H9 (cell line): ENCODE measurements at regions not wholly inside any gene's neighbourhood (a gene's known extent, or its start where the extent isn't known, plus 50 kb on each side); places are given as distances from the start of the nearest gene placed in this dataset.

ENCODE experiments used
- DNase-seq: peaks from one replicate; pipeline ENCODE4 v3.0.0-alpha.2; 2017
- H2AFZ ChIP-seq: one replicate; pipeline ENCODE4 v1.6.1; 2013; ENCODE audit warnings: mild to moderate bottlenecking, low read length, control low read depth, moderate library complexity
- H2AK5ac ChIP-seq: 2 replicates; pipeline ENCODE4 v1.6.1; 2013; ENCODE audit warnings: low read length, control low read depth, mixed read lengths; ENCODE audit not compliant: insufficient read length
- H2BK120ac ChIP-seq: one replicate; pipeline ENCODE4 v1.6.1; 2013; ENCODE audit warnings: low read depth, mild to moderate bottlenecking, low read length, control low read depth, inconsistent platforms; ENCODE audit not compliant: poor library complexity, severe bottlenecking
- H2BK12ac ChIP-seq: 2 replicates; pipeline ENCODE4 v1.6.1; 2013; ENCODE audit warnings: low read length, control low read depth, mixed read lengths, low read depth; ENCODE audit not compliant: insufficient read length
- H2BK15ac ChIP-seq: 2 replicates; pipeline ENCODE4 v1.6.1; 2013; ENCODE audit warnings: low read depth, low read length, control low read depth
- H2BK20ac ChIP-seq: one replicate; pipeline ENCODE4 v1.6.1; 2013; ENCODE audit warnings: low read depth, mild to moderate bottlenecking, low read length, control low read depth, inconsistent platforms; ENCODE audit not compliant: poor library complexity, severe bottlenecking
- H2BK5ac ChIP-seq: 2 replicates; pipeline ENCODE4 v1.6.1; 2013; ENCODE audit warnings: low read length, control low read depth, mixed read lengths; ENCODE audit not compliant: insufficient read length
- H3K14ac ChIP-seq: 2 replicates; pipeline ENCODE4 v1.6.1; 2013; ENCODE audit warnings: low read length, control low read depth; ENCODE audit not compliant: insufficient read depth
- H3K18ac ChIP-seq: 2 replicates; pipeline ENCODE4 v1.6.1; 2013; ENCODE audit warnings: low read depth, mild to moderate bottlenecking, mixed read lengths, low read length, control low read depth; ENCODE audit not compliant: insufficient read length
- H3K23ac ChIP-seq: 2 replicates; pipeline ENCODE4 v1.6.1; 2013; ENCODE audit warnings: low read length, control low read depth, mixed read lengths, low read depth; ENCODE audit not compliant: insufficient read length
- H3K23me2 ChIP-seq: 2 replicates; pipeline ENCODE4 v1.6.1; 2013; ENCODE audit warnings: low read depth, mild to moderate bottlenecking, mixed read lengths, low read length, control low read depth; ENCODE audit not compliant: insufficient read length, poor library complexity, severe bottlenecking
- H3K27ac ChIP-seq: 2 replicates; pipeline ENCODE4 v1.5.1; 2013; ENCODE audit warnings: low read length, control low read depth, mixed read lengths, low read depth; ENCODE audit not compliant: insufficient read length
- H3K27me3 ChIP-seq: 2 replicates; pipeline ENCODE4 v1.6.1; 2013; ENCODE audit warnings: low read length, control low read depth, inconsistent platforms; ENCODE audit not compliant: insufficient read depth
- H3K4ac ChIP-seq: 2 replicates; pipeline ENCODE4 v1.6.1; 2013; ENCODE audit warnings: low read depth, mild to moderate bottlenecking, control low read depth, inconsistent platforms, low read length, moderate library complexity
- H3K4me1 ChIP-seq: 2 replicates; pipeline ENCODE4 v1.6.1; 2013; ENCODE audit warnings: low read length, control low read depth, inconsistent platforms; ENCODE audit not compliant: insufficient read depth
- H3K4me2 ChIP-seq: 2 replicates; pipeline ENCODE4 v1.6.1; 2013; ENCODE audit warnings: low read length, control low read depth, mixed read lengths; ENCODE audit not compliant: insufficient read length, insufficient read depth
- H3K56ac ChIP-seq: 2 replicates; pipeline ENCODE4 v1.6.1; 2013; ENCODE audit warnings: low read depth, mild to moderate bottlenecking, mixed read lengths, low read length, control low read depth; ENCODE audit not compliant: insufficient read length
- H3K79me1 ChIP-seq: 2 replicates; pipeline ENCODE4 v1.6.1; 2013; ENCODE audit warnings: low read depth, mild to moderate bottlenecking, moderate library complexity, low read length, control low read depth, inconsistent platforms; ENCODE audit not compliant: insufficient read depth, poor library complexity, severe bottlenecking
- H3K79me2 ChIP-seq: 2 replicates; pipeline ENCODE4 v1.6.1; 2013; ENCODE audit warnings: low read length, control low read depth, inconsistent platforms; ENCODE audit not compliant: insufficient read depth
- H3K9ac ChIP-seq: 2 replicates; pipeline ENCODE4 v1.6.1; 2013; ENCODE audit warnings: low read length, control low read depth, mixed read lengths; ENCODE audit not compliant: insufficient read length; ENCODE audit errors: extremely low read depth
- H3K9me3 ChIP-seq: one replicate; pipeline ENCODE4 v1.6.1; 2013; ENCODE audit warnings: low read depth, low read length, inconsistent platforms; ENCODE audit not compliant: control insufficient read depth
- H3T11ph ChIP-seq: one replicate; pipeline ENCODE4 v1.6.1; 2013; ENCODE audit warnings: mild to moderate bottlenecking, low read length, control low read depth, inconsistent platforms
- H4K20me1 ChIP-seq: one replicate; pipeline ENCODE4 v1.6.1; 2013; ENCODE audit not compliant: control insufficient read depth, insufficient read length, insufficient read depth
- H4K5ac ChIP-seq: 2 replicates; pipeline ENCODE4 v1.6.1; 2013; ENCODE audit warnings: low read depth, mild to moderate bottlenecking, mixed read lengths, low read length, control low read depth; ENCODE audit not compliant: insufficient read length
- H4K8ac ChIP-seq: replicated peaks from 2 replicates; pipeline ENCODE4 v1.6.1; 2013; ENCODE audit warnings: low read length, control low read depth, mixed read lengths, low read depth; ENCODE audit not compliant: insufficient read length
- H4K91ac ChIP-seq: 2 replicates; pipeline ENCODE4 v1.6.1; 2013; ENCODE audit warnings: low read depth, mild to moderate bottlenecking, moderate library complexity, mixed read lengths, low read length, control low read depth; ENCODE audit not compliant: insufficient read length
- H3K27ac Mint-ChIP-seq, 3 experiments: 2 replicates in 2 of 3; 3 replicates in 1 of 3; pipeline ENCODE4 v1.8.0; 2020 to 2021; ENCODE audit warnings: mixed read lengths in 3 of 3, mild to moderate bottlenecking in 1 of 3, moderate library complexity in 1 of 3
- H3K27me3 Mint-ChIP-seq: 2 replicates; pipeline ENCODE4 v1.8.0; 2021; ENCODE audit warnings: low read depth, mild to moderate bottlenecking, moderate library complexity, mixed read lengths
- H3K36me3 Mint-ChIP-seq, 3 experiments: 2 replicates in 2 of 3; 3 replicates in 1 of 3; pipeline ENCODE4 v1.8.0; 2020 to 2021; ENCODE audit warnings: low read depth in 3 of 3, mixed read lengths in 3 of 3; ENCODE audit not compliant: insufficient read depth in 1 of 3
- H3K4me1 Mint-ChIP-seq, 2 experiments: 2 replicates each; pipeline ENCODE4 v1.8.0; 2020; ENCODE audit warnings: mixed read lengths in 2 of 2
- H3K4me3 Mint-ChIP-seq, 2 experiments: 2 replicates in 1 of 2; 3 replicates in 1 of 2; pipeline ENCODE4 v1.8.0; 2020 to 2021; ENCODE audit warnings: mild to moderate bottlenecking in 2 of 2, mixed read lengths in 2 of 2, moderate library complexity in 1 of 2
- H3K9me3 Mint-ChIP-seq, 2 experiments: 2 replicates in 1 of 2; 3 replicates in 1 of 2; pipeline ENCODE4 v1.8.0; 2020; ENCODE audit warnings: mild to moderate bottlenecking in 2 of 2, mixed read lengths in 2 of 2, moderate library complexity in 1 of 2
- WGBS: extraction: QIAGEN DNeasy Blood & Tissue Kit; methylation state at CpG from one replicate; pipeline ENCODE4 v1.1.7; 2013; ENCODE audit warnings: missing lambda C conversion rate, low lambda C conversion rate, mixed read lengths; ENCODE audit not compliant: insufficient read length; ENCODE audit errors: extremely low coverage; 5-methylcytosine and 5-hydroxymethylcytosine counted together
- TF ChIP-seq, protein P1 (sequence below): fragments of 200-600 bp; sonication (generic); conservative IDR thresholded peaks from 3 replicates; pipeline ENCODE4 v1.8.0; 2021; ENCODE audit warnings: antibody characterized with exemption, mild to moderate bottlenecking

DNA sequence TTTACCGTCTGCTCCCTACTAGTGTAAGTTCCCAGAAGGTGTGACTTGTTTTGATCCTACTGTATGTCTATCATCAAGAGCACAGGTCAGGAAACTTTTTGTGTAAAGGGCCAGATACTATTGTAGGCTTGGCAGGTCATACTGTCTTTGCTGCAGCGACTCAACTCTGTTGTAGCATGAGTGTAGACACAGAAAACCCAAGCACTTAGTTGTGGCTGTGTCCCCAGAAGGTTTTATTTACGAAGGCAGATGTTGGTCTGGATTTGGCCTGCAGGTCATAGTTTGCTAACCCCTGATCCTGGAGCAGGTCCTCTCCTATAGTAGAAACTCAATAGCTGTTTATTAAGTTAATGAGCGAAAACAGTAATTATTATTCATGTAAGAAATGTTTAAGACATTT, 365.9 kb upstream of the B3GALT2 start:
- Histone ChIP-seq H2BK15ac (peak overlapping the region; percentile 44; the same call in 1 of the 2 replicates), H3K27ac (no peak overlapping the region), H3K4ac (no peak overlapping the region), H3K18ac (no peak overlapping the region), H4K5ac (no peak overlapping the region), H3K9me3 (no peaks in the 10 kb centered on the region), H4K8ac (no peak overlapping the region), H3K23ac (no peak overlapping the region), H3K23me2 (no peaks in the 10 kb centered on the region), H2BK12ac (no peak overlapping the region), H3K4me1 (no peaks in the 10 kb centered on the region), H2BK20ac (no peak overlapping the region), H3K27me3 (no peaks in the 10 kb centered on the region), H3K14ac (no peak overlapping the region), H3K56ac (no peak overlapping the region), H3K4me2 (no peak overlapping the region), H2AFZ (no peak overlapping the region), H4K20me1 (no peaks in the 10 kb centered on the region), H2BK120ac (no peak overlapping the region), H2BK5ac (no peak overlapping the region), H2AK5ac (no peak overlapping the region), H3K9ac (no peak overlapping the region), H3K79me1 (no peaks in the 10 kb centered on the region), H3T11ph (no peak overlapping the region), H4K91ac (no peak overlapping the region), H3K79me2 (no peaks in the 10 kb centered on the region)
- TF ChIP-seq, protein P1, sequence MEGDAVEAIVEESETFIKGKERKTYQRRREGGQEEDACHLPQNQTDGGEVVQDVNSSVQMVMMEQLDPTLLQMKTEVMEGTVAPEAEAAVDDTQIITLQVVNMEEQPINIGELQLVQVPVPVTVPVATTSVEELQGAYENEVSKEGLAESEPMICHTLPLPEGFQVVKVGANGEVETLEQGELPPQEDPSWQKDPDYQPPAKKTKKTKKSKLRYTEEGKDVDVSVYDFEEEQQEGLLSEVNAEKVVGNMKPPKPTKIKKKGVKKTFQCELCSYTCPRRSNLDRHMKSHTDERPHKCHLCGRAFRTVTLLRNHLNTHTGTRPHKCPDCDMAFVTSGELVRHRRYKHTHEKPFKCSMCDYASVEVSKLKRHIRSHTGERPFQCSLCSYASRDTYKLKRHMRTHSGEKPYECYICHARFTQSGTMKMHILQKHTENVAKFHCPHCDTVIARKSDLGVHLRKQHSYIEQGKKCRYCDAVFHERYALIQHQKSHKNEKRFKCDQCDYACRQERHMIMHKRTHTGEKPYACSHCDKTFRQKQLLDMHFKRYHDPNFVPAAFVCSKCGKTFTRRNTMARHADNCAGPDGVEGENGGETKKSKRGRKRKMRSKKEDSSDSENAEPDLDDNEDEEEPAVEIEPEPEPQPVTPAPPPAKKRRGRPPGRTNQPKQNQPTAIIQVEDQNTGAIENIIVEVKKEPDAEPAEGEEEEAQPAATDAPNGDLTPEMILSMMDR = no peak
- no peak overlapping the region for H3K4me3 Mint-ChIP-seq
- H3K27ac Mint-ChIP-seq = no peak overlapping the region
- H3K4me1 Mint-ChIP-seq = peaks cover 0 to 3% of the 10 kb centered on the region in 2 experiments; a peak in 2 of 4 replicates
- H3K27me3 Mint-ChIP-seq = no peaks in the 10 kb centered on the region
- H3K36me3 Mint-ChIP-seq = no peaks in the 10 kb centered on the region
- DNase-seq = no peak
- no peaks in the 10 kb centered on the region; a peak in 1 of 5 replicates for H3K9me3 Mint-ChIP-seq
- WGBS = no CpG with 5 or more reads among the region's 4 CpGs
